GM12872 (cell line): ENCODE measurements at regions not wholly inside any gene's neighbourhood (a gene's known extent, or its start where the extent isn't known, plus 50 kb on each side); places are given as distances from the start of the nearest gene placed in this dataset.

Experiments used
- CTCF ChIP-seq: IDR thresholded peaks from 3 replicates; pipeline ENCODE4 v1.5.1; 2011; ENCODE audit warnings: low read depth, mild to moderate bottlenecking, low read length, moderate library complexity; ENCODE audit not compliant: insufficient read depth

GRCh38 chr6:167572106-167572505 lies 247.2 kb downstream of the TTLL2 start:
- TF ChIP-seq CTCF: no peak

DNA sequence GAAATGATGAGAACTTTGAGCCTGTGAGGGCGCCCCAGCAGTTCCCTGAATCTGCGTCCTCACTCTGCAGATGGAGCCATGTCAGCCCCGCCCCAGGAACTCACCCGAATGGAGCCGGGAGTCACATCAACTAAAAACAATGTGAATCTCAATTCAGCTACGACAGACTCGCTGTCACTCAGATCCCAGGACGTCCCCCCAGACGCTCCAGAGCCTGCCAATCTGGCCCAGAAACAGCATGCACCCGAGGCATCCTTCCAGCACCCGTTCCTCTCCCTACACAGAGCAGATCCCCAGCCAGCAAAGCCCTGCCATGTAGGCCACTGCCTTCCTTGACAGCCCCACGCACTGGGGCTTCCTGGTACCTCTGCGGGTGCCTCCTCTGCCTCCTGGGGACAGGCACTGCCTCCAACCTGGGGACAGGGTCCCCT lies 248.0 kb downstream of the TTLL2 start:
- no peak for TF ChIP-seq CTCF

GRCh38 chr6:167573461-167574215 lies 248.8 kb downstream of the TTLL2 start:
- TF ChIP-seq CTCF: no peak

GRCh38 chr6:167574431-167575151 lies 249.7 kb downstream of the TTLL2 start:
- TF ChIP-seq CTCF: no peak

DNA sequence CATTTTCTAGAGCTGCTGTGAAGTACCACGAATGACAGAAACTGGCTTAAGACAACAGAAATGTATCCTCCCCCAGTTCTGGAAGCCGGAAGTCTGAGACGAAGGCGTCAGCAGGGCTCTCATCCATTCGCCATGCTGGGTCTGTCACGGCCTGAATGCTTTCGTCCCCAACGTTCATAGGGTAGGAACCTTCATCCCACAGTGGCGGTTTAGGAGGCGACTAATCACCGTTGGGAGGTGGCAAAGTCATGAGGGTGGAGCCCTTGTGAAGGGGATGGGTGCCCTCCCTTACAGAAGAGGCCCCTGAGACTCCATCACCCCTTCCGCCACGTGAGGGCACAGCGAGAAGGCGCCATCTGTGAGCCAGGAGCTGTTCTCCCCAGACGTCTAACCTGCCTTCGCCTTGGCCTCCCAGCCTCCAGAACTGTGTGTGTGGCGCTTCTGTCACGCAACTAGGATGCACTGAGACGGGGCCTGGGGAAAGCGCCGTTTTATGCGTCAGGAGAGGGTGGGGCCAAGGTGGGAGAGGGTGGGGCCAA lies 250.3 kb downstream of the TTLL2 start:
- no peak for TF ChIP-seq CTCF

GRCh38 chr6:167576050-167576741 lies 250.5 kb upstream of the AFDN start:
- TF ChIP-seq CTCF: no peak
